HUES64 (cell line): ENCODE measurements at regions not wholly inside any gene's neighbourhood (a gene's known extent, or its start where the extent isn't known, plus 50 kb on each side); places are given as distances from the start of the nearest gene placed in this dataset.
A peak's percentile ranks its signal among the peaks of the same experiment; 100 is the strongest.

ENCODE experiments used
- H3K27ac ChIP-seq: 2 replicates; pipeline ENCODE4 v1.7.0; 2013; ENCODE audit warnings: low read depth, low read length, inconsistent platforms
- H3K27me3 ChIP-seq: 2 replicates; pipeline ENCODE4 v1.6.1; 2013; ENCODE audit warnings: mild to moderate bottlenecking, low read length; ENCODE audit not compliant: insufficient read depth
- H3K36me3 ChIP-seq: 2 replicates; pipeline ENCODE4 v1.6.1; 2013; ENCODE audit warnings: mild to moderate bottlenecking, low read length; ENCODE audit not compliant: insufficient read depth
- H3K4me1 ChIP-seq: 2 replicates; pipeline ENCODE4 v1.6.1; 2013; ENCODE audit warnings: mild to moderate bottlenecking, low read length, moderate library complexity; ENCODE audit not compliant: insufficient read depth
- H3K4me3 ChIP-seq: 2 replicates; pipeline ENCODE4 v1.5.1; 2013; ENCODE audit warnings: mild to moderate bottlenecking, low read length, moderate library complexity
- H3K9ac ChIP-seq: 2 replicates; pipeline ENCODE4 v1.6.1; 2013; ENCODE audit warnings: mild to moderate bottlenecking, low read depth, low read length
- H3K9me3 ChIP-seq: 2 replicates; pipeline ENCODE4 v1.6.1; 2013; ENCODE audit warnings: low read depth, low read length; ENCODE audit not compliant: insufficient read depth
- WGBS: fragments of 150-250, 120-280 bp; methylation state at CpG from one replicate; pipeline ENCODE4 v1.1.7; 2013; ENCODE audit warnings: missing lambda C conversion rate; 5-methylcytosine and 5-hydroxymethylcytosine counted together

GRCh38 chr3:24678021-24678420 lies 183.4 kb upstream of the THRB start:
- H3K27ac ChIP-seq = no peak overlapping the region

GRCh38 chr3:24678421-24678865 lies 183.8 kb upstream of the THRB start:
- Histone ChIP-seq H3K4me1 (no peaks in the 10 kb centered on the region), H3K9ac (no peak overlapping the region), H3K9me3 (no peaks in the 10 kb centered on the region), H3K36me3 (no peaks in the 10 kb centered on the region), H3K27ac (no peak overlapping the region), H3K4me3 (no peak overlapping the region), H3K27me3 (no peaks in the 10 kb centered on the region)
- 95% methylated on average over 7 of the region's 7 CpGs for WGBS

More at GRCh38 chr3:24678021-24678420, 183.4 kb upstream of the THRB start:
- 92% methylated on average over 2 of the region's 2 CpGs for WGBS
- no peak overlapping the region for H3K9ac ChIP-seq
- no peaks in the 10 kb centered on the region for H3K9me3 ChIP-seq
- no peaks in the 10 kb centered on the region for H3K4me1 ChIP-seq
- no peaks in the 10 kb centered on the region for H3K36me3 ChIP-seq
- no peaks in the 10 kb centered on the region for H3K27me3 ChIP-seq
- H3K4me3 ChIP-seq = no peak overlapping the region

GRCh38 chr3:24679429-24679828 lies 184.8 kb upstream of the THRB start:
- no peaks in the 10 kb centered on the region for H3K36me3 ChIP-seq
- no peak overlapping the region for H3K4me3 ChIP-seq
- H3K27ac ChIP-seq = no peak overlapping the region
- no peaks in the 10 kb centered on the region for H3K27me3 ChIP-seq
- H3K9me3 ChIP-seq = no peaks in the 10 kb centered on the region
- H3K4me1 ChIP-seq = peaks cover 6% of the 10 kb centered on the region
- no peak overlapping the region for H3K9ac ChIP-seq

GRCh38 chr3:24680214-24680967 lies 185.7 kb upstream of the THRB start:
- H3K27ac ChIP-seq = no peak overlapping the region
- no peaks in the 10 kb centered on the region for H3K27me3 ChIP-seq
- WGBS = 37% methylated on average over 9 of the region's 9 CpGs
- no peaks in the 10 kb centered on the region for H3K9me3 ChIP-seq
- H3K4me3 ChIP-seq = no peak overlapping the region
- peaks cover 15% of the 10 kb centered on the region for H3K4me1 ChIP-seq
- H3K9ac ChIP-seq = no peak overlapping the region
- no peaks in the 10 kb centered on the region for H3K36me3 ChIP-seq

- Histone ChIP-seq H3K9me3 (no peaks in the 10 kb centered on the region), H3K4me1 (peaks cover 15% of the 10 kb centered on the region), H3K27me3 (no peaks in the 10 kb centered on the region), H3K4me3 (no peak overlapping the region), H3K36me3 (no peaks in the 10 kb centered on the region), H3K9ac (no peak overlapping the region), H3K27ac (no peak overlapping the region)
- WGBS = 92% methylated on average over 7 of the region's 7 CpGs
These were observed 187.5 kb upstream of the THRB start for GRCh38 chr3:24682141-24682547.

GRCh38 chr3:24683090-24683489 lies 188.4 kb upstream of the THRB start:
- Histone ChIP-seq H3K4me1 (peaks cover 17% of the 10 kb centered on the region), H3K9ac (no peak overlapping the region), H3K9me3 (no peaks in the 10 kb centered on the region), H3K27ac (no peak overlapping the region), H3K27me3 (no peaks in the 10 kb centered on the region), H3K36me3 (no peaks in the 10 kb centered on the region), H3K4me3 (no peak overlapping the region)
- 93% methylated on average over 5 of the region's 5 CpGs for WGBS

GRCh38 chr3:24683633-24684384 lies 189.2 kb upstream of the THRB start:
- WGBS = 81% methylated on average over 5 of the region's 6 CpGs
- H3K27ac ChIP-seq = no peak overlapping the region

GRCh38 chr3:24684506-24685023 lies 189.9 kb upstream of the THRB start:
- Histone ChIP-seq H3K9ac (no peak overlapping the region), H3K27ac (no peak overlapping the region), H3K9me3 (no peaks in the 10 kb centered on the region), H3K4me3 (no peak overlapping the region), H3K36me3 (no peaks in the 10 kb centered on the region), H3K4me1 (peaks cover 28% of the 10 kb centered on the region), H3K27me3 (no peaks in the 10 kb centered on the region)
- WGBS = 58% methylated on average over 6 of the region's 6 CpGs

More at GRCh38 chr3:24683633-24684384, 189.2 kb upstream of the THRB start:
- peaks cover 23% of the 10 kb centered on the region for H3K4me1 ChIP-seq
- H3K9me3 ChIP-seq = no peaks in the 10 kb centered on the region
- no peaks in the 10 kb centered on the region for H3K27me3 ChIP-seq
- H3K36me3 ChIP-seq = no peaks in the 10 kb centered on the region
- no peak overlapping the region for H3K9ac ChIP-seq
- no peak overlapping the region for H3K4me3 ChIP-seq

- no peaks in the 10 kb centered on the region; the same call in 1 of the 2 replicates for H3K9me3 ChIP-seq
- H3K4me3 ChIP-seq = no peak overlapping the region
- H3K27ac ChIP-seq = no peak overlapping the region
- WGBS = 79% methylated on average over 1 of the region's 1 CpG
- H3K4me1 ChIP-seq = peaks cover 28% of the 10 kb centered on the region
- no peaks in the 10 kb centered on the region for H3K36me3 ChIP-seq
- H3K27me3 ChIP-seq = no peaks in the 10 kb centered on the region
- no peak overlapping the region for H3K9ac ChIP-seq
These were observed 192.2 kb upstream of the THRB start for GRCh38 chr3:24686808-24687207.

GRCh38 chr3:24687671-24688070 lies 193.0 kb upstream of the THRB start:
- no peaks in the 10 kb centered on the region for H3K36me3 ChIP-seq
- no peak overlapping the region for H3K9ac ChIP-seq
- H3K4me1 ChIP-seq = peaks cover 28% of the 10 kb centered on the region
- no peaks in the 10 kb centered on the region; the same call in 1 of the 2 replicates for H3K9me3 ChIP-seq
- H3K27ac ChIP-seq = no peak overlapping the region; the same call in 1 of the 2 replicates
- 96% methylated on average over 7 of the region's 7 CpGs for WGBS
- H3K4me3 ChIP-seq = no peak overlapping the region
- no peaks in the 10 kb centered on the region for H3K27me3 ChIP-seq

GRCh38 chr3:24688446-24689148 lies 193.9 kb upstream of the THRB start:
- Histone ChIP-seq H3K9me3 (no peaks in the 10 kb centered on the region; the same call in 1 of the 2 replicates), H3K36me3 (no peaks in the 10 kb centered on the region), H3K27me3 (no peaks in the 10 kb centered on the region), H3K4me1 (peaks cover 28% of the 10 kb centered on the region), H3K9ac (no peak overlapping the region), H3K4me3 (no peak overlapping the region), H3K27ac (peak overlapping the region; percentile 36)
- WGBS = 62% methylated on average over 2 of the region's 2 CpGs
